HT-29 (cell line): ENCODE measurements at regions not wholly inside any gene's neighbourhood (a gene's known extent, or its start where the extent isn't known, plus 50 kb on each side); places are given as distances from the start of the nearest gene placed in this dataset.

Experiments used
- DNase-seq: peaks from one replicate; pipeline ENCODE4 v3.0.0-alpha.2; 2015; ENCODE audit warnings: low spot score

DNA sequence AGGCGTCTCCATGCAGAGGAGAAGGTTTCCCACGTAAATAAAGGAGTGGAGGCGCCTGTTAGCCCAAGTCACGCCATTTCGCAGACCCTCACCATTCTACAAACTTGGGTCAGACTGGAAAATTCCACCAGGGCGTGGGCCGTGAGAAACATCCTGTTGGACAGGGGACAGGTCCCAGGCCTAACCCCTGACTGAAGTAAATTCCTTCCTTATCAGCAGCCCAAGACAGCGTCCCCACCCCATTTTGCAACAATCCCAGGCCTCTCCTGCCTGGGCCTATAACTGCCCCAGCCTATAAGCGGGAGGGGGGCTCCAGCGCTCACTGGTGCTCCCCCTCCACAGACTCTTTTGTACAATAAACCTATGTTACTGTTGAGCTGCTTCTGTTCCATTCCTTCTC is 57.3 kb upstream of the CBLN2 start:
- no peak for DNase-seq
